Activated CD4-positive, alpha-beta T cell treated with anti-CD3 and anti-CD28 coated beads, Interleukin-2, Interleukin-4, amounts not matched to agents 100 ng/mL and 50 ng/mL, durations not matched to agents 16 hours and 8 hours (primary cell): ENCODE measurements at regions not wholly inside any gene's neighbourhood (a gene's known extent, or its start where the extent isn't known, plus 50 kb on each side); places are given as distances from the start of the nearest gene placed in this dataset.
"Not testable (repeated sequence)": the region's sequence is repeated elsewhere in the genome, so short reads cannot be mapped to it uniquely, and the experiment has no call there.

Experiments used
- DNase-seq: peaks from one replicate; pipeline ENCODE4 v3.0.0-alpha.2; 2020; ENCODE audit warnings: low spot score

DNA sequence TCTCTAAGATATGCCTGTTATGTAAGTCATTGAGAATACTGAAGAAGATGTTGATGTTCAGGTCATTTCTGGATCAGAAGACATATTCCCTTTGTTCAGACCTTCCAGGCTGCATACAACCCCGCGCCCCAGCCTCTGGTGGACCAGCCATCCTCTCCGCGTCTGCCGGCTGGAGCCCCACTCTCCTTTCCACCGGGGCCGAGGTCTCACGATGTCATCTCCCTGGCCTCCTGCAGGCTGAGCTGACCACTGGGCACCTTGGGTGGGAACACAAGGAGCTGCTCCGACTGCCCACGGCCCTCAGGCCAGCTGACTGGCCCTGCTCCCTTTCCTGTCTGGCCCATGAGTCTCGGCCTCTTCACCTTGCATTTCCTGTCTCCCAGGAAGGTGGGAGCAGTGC is 124.6 kb downstream of the SHANK2 start:
- DNase-seq, result no peak

DNA sequence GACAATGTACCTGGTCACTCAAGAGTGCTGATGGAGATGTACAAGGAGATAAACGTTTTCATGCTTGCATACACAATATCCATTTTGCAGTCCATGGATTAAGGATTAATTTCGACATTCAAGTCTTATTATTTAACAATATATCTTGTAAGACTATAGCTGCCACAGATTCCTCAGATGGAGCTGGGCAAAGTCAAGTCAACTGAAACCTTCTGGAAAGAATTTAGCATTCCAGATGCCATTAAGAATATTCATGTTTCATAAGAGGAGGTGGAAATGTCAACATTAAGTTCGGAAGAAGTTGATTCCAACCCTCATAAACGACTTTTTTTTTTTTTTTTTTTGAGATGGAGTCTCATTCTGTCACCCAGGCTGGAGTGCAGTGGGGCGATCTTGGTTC is 126.0 kb downstream of the SHANK2 start:
- not testable (repeated sequence) for DNase-seq

DNA sequence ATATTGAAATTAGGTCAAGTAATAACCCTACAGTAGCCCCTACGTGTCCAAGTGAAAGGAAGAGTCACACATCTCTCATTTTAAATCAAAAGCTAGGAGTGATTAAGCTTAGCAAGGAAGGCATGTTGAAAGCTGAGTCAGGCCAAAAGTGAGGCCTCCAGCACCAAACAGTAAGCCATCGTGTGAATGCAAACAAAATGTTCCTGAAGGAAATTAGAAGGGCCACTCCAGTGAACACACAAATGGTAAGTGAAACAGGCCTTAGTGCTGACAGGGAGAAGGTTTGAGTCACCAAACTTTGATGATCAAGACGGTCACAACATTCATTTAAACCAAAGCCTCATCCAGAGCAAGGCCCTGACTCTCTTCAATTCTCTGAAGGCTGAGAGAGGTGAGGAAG is 127.2 kb downstream of the SHANK2 start:
- DNase-seq, result no peak

DNA sequence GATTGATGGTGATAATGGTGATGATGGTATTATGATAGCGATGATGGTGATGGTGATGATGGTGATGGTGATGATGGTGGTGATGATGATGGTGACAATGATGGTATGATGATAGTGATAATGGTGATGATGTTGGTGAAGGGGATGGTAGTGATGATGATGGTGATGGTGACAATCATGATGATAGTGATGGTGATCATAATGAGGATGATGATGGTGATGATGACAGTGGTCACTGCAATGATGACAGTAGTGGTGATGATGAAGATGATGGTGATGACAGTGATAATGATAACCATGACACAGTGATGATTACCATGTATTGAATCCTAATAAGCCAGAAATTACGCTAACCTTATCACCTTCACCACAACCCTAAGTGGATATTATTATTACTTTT is 128.2 kb downstream of the SHANK2 start:
- DNase-seq, result no peak

DNA sequence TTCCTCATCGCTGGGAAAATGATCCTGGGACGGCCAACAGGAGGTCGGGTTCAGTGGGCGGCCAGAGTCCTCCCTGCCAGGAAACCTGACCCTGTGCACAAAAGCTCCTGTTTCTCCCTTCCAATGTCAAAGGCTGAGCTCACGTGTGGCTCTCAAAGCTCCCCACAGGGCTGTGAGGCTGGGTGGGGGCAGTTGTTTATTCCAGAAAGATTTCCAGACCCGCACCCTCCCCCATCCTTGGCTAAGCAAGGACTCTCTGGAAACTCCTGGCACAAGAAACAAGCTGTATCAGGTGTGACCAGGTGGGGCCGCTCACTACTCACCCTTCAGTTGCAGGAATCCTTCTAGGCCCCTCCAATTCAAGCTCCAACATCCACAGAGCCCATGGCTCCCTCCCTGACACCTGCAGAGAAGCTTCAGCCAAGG is 131.9 kb downstream of the SHANK2 start:
- no peak for DNase-seq

DNA sequence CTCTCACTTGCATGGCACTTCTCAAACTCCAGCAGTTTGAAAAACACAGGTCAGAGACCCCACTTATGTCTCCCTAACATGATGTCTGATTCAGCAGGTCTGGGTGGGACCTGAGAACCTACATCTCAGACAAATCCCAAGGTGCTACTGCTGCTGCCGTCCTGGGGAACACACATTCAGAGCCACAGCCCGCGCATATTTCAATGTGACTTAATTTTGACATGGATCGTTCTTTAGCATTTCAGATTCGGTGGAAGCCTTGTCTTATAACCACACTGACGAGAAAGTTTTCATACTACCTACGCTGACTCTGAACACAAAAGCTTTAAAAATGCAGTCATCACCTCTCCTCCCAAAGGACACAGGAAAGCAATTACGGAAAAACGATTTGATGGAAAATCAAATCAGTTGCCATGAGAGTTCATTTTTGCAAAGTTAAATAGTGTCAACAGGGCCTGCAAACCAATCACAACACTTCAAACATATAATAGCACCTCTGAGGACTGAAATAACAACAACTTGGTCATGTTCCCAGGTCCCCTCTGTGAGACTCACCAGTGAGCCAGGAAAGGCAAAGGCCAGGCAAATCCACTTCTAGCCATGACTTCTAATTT is 132.6 kb downstream of the SHANK2 start:
- no peak for DNase-seq

DNA sequence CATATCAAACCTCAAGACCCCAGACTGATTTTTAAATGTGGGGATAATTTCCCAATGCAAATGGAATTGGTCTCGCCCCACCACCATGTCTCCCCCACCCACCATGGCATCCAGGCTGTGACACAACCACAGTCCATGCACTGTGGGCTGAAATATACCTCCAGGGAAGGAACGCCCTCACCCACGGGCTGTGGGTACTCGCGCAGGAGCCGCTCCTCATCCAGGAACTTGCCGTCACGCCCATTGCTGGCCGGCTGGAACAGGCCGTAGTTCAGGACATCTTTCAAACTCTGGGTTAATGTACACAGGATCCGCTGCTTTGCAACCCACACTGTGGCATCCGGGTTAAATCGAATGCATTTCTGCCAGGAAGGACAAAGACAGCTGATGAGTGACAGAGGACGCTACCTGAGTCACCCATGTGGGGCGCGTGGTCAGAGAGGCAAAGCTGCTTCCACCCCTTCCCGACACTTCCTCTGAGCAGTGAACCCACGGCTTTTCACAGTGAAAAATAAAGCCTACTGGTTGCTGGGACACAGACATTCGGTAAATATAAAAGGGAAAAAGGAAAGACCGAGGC is 133.6 kb downstream of the SHANK2 start:
- no peak for DNase-seq

DNA sequence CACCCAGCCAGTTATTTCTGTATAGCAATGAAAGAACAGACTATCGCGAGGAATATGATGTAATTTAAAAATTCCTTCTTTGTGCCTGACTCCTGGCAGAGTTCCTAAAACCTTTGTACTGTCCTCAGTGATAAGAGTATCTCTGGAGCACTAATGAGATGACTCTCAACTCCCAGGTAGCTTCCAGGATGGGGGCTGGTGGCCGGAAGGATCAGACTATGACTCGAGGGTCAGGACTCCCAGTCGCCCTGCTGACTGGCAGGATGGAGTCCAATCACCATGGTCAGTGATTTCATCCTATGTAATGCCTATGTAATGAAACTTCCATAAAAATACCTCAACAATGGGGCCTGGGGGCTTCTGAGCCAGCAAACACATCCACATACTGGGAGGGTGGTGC is 135.1 kb downstream of the SHANK2 start:
- no peak for DNase-seq

DNA sequence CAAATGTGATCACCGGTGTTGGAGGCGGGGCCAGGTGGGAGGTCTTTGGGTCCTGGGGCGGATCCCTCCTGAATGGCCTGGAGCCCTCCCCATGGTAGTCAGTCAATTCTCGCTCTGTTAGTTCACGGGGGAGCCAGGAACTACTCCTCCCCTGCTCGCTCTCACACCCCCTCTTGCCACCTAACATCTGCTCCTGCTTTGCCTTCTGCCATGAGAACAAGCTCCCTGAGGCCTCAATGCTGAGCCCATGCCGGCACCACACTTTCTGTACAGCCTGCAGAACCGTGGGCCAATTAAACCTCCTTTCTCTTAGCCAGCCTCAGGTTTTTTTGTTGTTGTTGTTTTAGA is 135.7 kb downstream of the SHANK2 start:
- no peak for DNase-seq

DNA sequence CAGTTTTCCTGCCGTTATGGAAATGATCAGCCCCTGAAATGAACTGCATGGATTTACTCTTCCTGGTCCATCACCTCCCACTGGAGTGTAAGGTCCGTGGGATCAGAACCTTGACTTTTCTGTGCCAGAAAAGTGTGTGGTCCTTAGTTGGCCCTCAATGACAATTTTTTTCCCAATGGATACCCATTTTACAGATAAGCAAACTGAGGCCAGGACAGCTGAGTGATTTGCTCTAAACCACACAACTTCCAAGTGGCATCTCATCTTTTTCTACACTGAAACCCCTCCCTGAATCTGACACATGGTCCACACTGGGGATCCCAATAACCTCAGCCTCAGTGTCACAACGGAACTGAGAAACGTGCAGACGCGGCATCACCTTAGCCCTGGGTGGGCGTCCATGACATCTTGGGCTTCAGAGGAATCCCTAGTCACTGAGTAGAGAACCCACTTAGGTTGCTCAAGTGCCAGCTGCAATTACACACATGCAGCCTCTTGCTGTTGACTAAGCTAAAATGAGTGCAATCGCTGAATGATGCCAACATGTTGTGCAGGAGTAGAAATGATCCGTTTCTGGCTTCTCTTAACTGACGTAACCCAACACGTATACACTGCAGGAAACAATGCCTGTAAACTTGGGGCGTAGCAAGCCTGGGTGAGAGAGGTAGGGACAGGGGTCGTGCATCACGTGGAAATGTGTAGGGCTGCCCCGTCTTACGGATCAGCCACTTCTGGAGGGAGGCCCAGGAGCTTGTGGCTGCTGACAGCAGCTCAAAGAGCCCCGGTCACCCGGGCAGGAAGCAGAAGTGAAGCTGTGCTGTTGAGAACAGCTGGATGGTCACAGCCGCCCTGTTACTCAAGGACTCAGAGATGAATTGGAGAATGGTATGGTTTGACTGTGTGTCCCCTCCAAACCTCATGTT is 136.3 kb downstream of the SHANK2 start:
- DNase-seq, result no peak

DNA sequence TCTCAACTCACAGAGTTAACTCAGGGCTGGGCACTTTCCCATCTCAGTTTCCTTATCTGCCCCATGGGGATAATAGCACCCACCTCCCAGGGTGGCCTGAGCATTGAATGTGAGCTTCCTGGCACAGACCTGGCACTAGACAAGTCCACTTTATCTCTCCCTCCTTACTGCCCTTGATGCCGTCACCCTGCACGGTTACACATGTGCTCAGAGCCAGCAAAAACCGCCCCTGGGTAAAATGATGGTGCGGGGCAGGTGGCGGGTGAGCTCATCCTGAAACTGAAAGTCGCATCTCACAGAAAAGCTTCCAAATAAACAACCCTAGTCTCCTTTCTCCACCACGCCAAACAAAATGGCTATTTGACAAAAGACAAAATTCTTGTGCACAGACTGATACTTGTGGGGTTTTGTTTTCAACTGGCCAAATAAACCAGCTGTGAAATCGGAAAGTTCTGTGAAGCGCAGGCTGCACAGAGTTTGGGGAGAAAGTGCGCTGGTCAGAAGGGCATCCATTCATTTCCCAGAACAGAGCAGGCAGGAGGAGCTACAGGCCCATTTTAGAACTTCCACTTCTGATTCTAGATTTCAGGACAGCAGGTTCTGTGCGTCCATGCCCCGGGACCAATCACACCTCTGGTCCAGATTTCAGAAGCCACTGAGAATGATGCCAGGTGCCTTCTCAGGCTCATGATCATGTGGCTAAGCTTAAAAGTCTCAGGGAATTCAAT is 138.1 kb downstream of the SHANK2 start:
- peak; percentile 11 for DNase-seq

DNA sequence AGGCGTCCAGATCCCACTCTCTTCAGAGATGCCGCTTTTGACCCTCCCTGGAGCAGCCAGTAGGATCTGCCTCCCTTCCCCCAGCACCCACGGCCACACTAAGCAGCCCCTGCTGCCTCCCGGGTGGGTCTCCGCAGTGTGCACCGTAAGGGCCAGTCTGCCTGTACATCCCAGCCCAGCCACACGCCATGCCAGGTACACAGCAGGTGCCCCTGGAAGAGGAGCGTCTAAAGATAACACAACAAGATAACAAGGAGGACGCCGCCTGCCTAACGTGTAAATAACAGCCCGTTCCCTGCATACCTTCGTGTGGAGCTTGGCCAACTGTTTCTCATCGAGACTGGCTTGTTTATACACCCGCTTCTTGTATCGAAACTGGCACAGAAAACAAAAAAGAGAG is 139.4 kb downstream of the SHANK2 start:
- DNase-seq, result no peak

DNA sequence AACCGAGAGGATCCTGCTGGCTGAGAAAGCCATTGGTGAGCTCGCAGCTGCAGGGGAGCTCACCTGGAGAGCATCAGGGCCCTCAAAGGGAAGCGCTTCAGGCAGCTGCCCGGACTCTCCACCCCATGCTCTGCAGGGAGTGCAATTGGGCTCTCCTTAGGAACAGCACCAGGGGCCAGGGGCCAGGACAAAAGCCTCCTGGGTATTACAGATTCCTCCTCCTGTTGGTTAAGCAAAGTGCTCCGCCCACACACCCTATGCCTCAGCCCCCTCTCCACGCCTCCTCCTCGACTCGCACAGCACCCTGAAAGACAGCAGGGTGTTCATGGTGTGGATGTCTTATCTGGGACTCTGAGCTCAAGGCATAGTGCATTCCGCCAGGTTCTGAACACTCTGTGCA is 139.9 kb downstream of the SHANK2 start:
- no peak for DNase-seq

DNA sequence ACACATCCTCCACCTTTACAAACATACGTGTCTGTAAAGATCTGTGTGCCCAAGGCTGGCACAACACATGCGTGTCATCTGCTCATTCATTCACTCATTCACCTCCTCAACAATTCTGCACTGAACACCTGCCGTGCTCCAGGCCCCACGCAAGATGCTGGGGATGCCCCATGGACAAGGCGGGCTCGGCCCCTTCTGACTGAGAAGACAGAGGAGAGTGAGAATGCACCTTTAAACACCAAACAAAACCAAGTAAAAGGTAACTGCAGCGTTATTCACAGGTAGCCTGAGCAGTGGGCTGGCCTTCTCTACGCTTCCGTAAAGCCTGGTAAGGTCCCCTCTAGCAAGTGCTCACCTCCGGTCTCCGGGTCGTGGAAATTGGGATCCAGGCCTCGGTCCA is 142.8 kb downstream of the SHANK2 start:
- no peak for DNase-seq

DNA sequence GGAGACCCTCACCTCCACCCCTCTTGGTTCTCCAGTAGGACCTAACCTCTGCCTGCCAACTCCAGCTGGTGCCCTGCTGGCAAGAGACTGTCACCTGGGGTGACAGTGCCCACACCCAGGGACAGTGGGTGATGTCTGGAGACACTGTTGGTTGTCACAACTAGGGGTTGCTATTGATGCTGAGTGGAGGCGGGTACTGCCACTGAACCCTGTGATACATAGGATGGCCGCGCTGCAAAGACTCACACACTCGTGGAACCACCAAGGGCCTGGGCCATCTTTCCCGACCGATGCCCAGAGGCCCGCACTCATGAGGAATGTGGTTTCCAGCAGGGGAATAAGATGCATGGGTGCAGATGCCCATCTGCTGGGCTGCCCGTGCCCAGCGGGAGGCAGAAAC is 143.2 kb downstream of the SHANK2 start:
- no peak for DNase-seq

DNA sequence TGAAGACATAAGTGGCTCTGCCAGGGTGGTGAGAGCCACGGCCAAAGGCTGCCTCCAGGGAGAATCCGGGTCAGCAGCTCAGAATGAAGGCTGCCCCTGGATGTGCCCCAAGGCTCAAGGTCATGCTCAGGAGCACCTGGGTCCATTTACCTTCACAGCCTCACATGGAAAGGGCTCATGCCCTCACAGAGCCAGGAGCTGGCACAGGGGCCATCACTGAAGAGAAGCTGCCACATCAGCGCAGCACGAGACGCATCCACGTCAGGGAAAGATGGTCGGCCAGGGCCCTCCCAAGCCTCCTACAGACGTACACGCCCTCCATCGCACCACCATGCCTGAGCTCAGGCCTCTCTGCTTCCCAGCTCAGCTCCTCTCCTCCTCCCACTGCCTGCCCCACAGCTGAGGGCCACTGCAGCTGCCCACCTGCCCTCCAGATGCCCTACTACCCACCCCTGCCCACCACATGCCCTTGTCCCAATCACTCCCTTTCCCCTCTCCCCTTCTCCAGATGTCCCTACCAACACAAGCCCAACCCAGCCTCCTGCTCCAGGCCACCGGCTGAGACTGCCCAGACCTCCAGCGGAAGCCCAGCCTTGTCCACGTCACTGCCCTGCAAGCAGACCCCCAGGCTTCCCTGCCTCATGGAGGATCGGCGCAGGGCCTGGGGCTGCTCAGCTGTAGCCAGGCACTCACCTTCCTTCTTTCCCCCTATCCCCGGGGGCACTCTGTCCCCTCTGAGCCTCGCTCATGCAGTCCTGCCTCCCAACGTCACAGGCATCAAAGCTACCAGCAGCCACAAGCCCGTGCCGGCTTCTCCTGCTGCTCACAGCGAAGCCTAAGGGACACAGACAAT is 144.1 kb downstream of the SHANK2 start:
- DNase-seq, result no peak

DNA sequence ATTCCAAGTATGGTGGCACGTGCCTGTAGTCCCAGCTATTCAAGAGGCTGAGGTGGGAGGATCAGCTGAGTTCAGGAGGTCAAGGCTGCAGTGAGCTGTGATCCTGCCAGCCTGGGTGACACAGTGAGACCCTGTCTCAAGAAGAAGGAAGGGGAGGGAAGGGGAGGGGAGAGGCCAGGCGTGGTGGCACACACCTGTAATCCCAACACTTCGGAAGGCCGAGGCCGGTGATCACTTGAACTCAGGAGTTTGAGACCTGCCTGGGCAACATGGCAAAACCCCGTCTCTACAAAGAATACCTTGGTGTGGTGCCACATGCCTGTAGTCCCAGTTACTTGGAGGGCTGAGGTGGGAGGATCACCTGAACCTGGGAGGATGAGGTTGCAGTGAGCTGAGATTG is 145.7 kb downstream of the SHANK2 start:
- DNase-seq, result no peak

DNA sequence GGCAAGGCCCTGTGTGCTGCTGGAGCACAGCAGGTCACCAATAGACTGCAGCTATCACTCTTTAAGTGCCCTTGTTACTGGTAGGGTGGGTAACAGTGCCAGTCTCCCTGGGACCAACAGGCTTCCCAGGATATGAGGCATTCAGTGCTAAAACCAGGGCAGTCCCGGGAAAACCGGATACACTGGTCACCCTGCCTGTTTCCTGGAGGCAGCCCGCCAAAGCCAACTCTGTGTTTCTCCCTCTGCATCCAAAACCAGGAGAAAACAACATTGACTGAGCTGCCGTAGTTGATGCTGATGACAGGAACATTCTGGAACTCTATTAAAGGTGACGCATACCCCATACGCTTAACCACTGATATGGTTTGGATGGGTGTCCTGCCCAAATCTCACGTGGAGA is 149.1 kb downstream of the SHANK2 start:
- DNase-seq, result no peak

DNA sequence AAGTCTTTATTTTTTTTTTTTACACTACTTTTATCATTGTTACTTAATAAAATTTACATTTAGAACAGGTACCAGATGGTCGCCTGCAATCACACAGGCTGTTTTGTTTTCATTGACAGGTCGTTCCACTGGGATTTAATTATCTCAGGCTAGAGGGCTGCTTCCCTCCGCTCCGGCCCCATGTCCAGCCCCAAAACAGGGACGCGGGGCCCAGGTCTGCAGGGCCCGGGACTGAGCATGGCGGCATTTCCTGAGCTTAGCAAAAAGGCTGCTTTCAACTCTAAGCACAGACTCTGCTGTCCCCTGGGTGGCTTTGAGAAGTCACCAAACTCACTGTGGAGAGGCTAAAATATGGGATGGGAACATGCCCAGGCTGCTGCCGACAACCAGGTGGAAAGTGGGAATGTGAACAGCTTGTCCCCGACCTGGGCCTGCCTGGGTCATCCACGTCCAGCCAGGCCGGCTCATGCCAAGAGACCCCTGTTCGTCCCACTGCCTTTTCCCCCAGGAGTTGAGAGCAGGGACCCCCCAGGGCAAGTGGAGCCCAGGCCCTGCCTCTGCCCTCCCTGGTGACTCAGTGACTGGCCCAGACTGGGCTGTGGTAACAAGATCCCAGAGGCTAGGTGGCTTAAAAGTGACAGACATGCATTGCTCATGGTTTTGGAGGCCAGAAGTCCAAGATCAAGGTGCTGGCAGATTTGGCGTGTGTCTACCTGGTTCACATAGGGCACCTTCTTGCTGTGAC is 150.0 kb downstream of the SHANK2 start:
- DNase-seq, result no peak

DNA sequence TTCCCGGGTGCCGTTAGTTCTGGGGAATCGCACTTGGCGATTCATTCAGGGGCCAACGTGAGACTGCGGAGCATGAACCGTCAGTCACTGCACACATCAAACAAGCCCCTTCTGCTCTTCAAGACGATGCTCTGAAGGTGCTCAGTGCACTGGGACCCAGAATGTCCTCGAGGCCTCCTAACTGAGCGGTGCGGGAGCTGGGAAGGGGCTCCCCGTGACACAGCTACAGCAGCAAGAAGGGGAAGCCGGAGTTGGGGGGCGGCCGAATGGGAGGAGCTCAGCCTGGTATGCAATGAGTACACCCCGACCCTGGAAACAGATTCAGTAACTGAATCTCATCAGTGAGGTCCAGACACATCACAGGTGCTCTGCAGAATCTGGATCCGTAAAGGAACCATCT is 150.8 kb downstream of the SHANK2 start:
- DNase-seq, result no peak

DNA sequence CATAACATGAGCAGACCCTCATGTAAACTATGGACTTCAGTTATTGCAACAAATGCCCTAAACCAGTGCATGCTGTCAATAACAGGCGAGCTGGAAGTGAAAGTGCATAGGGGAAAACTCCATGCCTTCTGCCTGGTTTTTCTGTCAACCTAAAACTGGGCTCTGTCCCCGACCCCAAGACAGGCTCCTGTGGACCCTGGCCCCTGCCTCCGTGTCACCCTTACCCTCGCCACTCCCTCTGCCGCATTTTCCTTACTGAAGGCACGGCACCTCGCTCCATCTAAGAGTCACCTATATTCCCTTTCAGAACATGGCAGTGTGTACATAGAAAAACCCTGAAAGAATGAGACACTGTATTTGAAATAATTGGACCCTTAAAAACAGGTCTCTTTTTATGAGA is 151.3 kb downstream of the SHANK2 start:
- no peak for DNase-seq
